Activated CD4-positive, alpha-beta T cell treated with anti-CD3 and anti-CD28 coated beads for 36 hours (primary cell): ENCODE measurements at regions not wholly inside any gene's neighbourhood (a gene's known extent, or its start where the extent isn't known, plus 50 kb on each side); places are given as distances from the start of the nearest gene placed in this dataset.
"Not testable (repeated sequence)": the region's sequence is repeated elsewhere in the genome, so short reads cannot be mapped to it uniquely, and the experiment has no call there.

ENCODE experiments used
- ATAC-seq: fragments of 200-7000 bp; cut with Tn5 transposase; one replicate; pipeline ENCODE4 v1.10.0; 2021; ENCODE audit warnings: mild to moderate bottlenecking, moderate library complexity
- CTCF ChIA-PET: fragments of 350-600 bp; sonication (Branson Sonifier 250); formaldehyde crosslinking; loops from one replicate; lab custom pipeline; 2021; ENCODE audit warnings: antibody characterized with exemption; lab: Charles Lee
- POLR2A ChIA-PET: fragments of 350-600 bp; sonication (Branson Sonifier 250); formaldehyde crosslinking; loops from one replicate; lab custom pipeline; 2021; ENCODE audit warnings: antibody characterized with exemption, inconsistent platforms; lab: Charles Lee
- DNase-seq: peaks from one replicate; pipeline ENCODE4 v3.0.0-alpha.2; 2020
- H3K27ac Mint-ChIP-seq: one replicate; pipeline ENCODE4 v1.8.0; 2021; ENCODE audit warnings: mixed read lengths
- H3K27me3 Mint-ChIP-seq: one replicate; pipeline ENCODE4 v1.8.0; 2021; ENCODE audit warnings: mixed read lengths
- H3K36me3 Mint-ChIP-seq: one replicate; pipeline ENCODE4 v1.8.0; 2021; ENCODE audit warnings: low read depth, mixed read lengths
- H3K4me1 Mint-ChIP-seq: one replicate; pipeline ENCODE4 v1.8.0; 2021; ENCODE audit warnings: mixed read lengths
- H3K4me3 Mint-ChIP-seq: one replicate; pipeline ENCODE4 v1.8.0; 2021; ENCODE audit warnings: mild to moderate bottlenecking, moderate library complexity, mixed read lengths
- H3K9me3 Mint-ChIP-seq: one replicate; pipeline ENCODE4 v1.8.0; 2021; ENCODE audit warnings: low read depth, mixed read lengths
- intact Hi-C, 2 experiments: fragments of 100-400 bp; cut with DNase I in 1 of 2; cut with micrococcal nuclease in 1 of 2; formaldehyde crosslinking; loops; one replicate each; pipeline versions ENCODE4 v1.14.2 to v1.15.1; 2022 to 2024; cut with DNase I, micrococcal nuclease

DNA sequence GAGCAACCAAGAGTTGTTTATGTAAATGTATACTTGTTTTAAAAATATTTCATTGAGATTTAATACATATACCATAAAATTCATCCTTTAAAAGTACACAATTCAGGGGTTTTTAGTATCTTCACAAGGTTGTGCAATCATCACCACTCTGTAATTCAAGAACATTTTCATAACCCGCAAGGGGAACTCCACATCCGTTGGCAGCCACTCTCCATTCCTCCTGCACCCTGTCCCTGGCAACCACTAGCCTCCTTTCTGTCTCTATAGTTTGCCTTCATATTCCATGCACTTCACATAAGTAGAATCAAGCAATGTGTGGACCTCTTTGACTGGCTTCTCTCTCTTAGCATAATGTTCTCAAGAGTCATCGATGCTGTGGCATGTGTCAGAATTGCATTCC lies 104.2 kb upstream of the PDE10A start:
- H3K27ac Mint-ChIP-seq = no peak overlapping the region
- CTCF ChIA-PET = no interaction called here
- H3K9me3 Mint-ChIP-seq = peaks cover 2% of the 10 kb centered on the region
- intact Hi-C loops = no loop called here
- H3K4me1 Mint-ChIP-seq = no peaks in the 10 kb centered on the region
- no peaks in the 10 kb centered on the region for H3K27me3 Mint-ChIP-seq
- H3K4me3 Mint-ChIP-seq = no peak overlapping the region
- POLR2A ChIA-PET = no interaction called here
- no peaks in the 10 kb centered on the region for H3K36me3 Mint-ChIP-seq
- ATAC-seq (no peak), DNase-seq (no peak)

DNA sequence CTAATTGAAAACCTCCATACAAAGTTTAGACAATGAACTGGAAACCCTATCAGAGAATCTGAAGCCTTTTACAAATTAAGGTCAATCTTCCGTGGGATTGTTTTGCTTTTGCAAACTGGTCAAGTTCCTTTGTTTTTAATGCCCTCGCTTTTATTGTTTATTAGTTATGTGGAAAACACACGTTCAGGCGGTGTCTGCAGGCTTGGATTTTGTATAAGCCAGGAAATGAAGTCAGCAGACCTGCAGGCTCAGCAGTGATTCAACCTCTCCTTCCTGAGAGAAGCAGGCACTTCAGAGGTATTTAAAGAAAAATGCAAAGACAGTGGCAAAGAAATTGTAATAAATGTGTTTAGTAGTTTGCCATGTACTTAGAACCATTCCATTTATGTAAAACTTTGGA lies 103.4 kb upstream of the PDE10A start:
- CTCF ChIA-PET = no interaction called here
- POLR2A ChIA-PET = no interaction called here

DNA sequence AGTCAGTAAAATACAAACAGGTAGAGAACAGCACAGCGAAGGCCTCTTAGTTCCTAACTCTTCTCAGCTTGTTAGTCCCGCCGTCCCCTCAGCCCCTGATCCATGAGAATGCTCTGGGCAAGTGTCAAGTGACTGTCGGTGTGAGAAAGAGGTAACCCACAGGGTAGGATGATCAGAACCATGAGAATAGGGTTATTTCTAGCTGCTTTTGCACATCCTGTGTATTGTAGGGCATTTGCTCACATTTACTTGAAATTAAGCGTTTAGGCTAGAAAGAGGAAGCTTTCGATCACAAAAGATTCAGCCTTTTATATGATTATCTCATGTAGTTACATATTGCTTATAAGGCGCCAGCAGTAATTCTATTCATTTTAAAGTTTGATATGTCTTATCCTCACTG lies 103.0 kb upstream of the PDE10A start:
- POLR2A ChIA-PET = no interaction called here
- no peak overlapping the region for H3K4me3 Mint-ChIP-seq
- peaks cover 5% of the 10 kb centered on the region for H3K9me3 Mint-ChIP-seq
- no peak for ATAC-seq
- CTCF ChIA-PET = no interaction called here
- intact Hi-C loops = no loop called here
- H3K27me3 Mint-ChIP-seq = no peaks in the 10 kb centered on the region
- no peaks in the 10 kb centered on the region for H3K4me1 Mint-ChIP-seq
- H3K36me3 Mint-ChIP-seq = no peaks in the 10 kb centered on the region
- H3K27ac Mint-ChIP-seq = no peak overlapping the region
- DNase-seq = no peak

More for the DNA sequence above, 103.4 kb upstream of the PDE10A start:
- Mint-ChIP-seq H3K4me3 (no peak overlapping the region), H3K27ac (no peak overlapping the region), H3K9me3 (peaks cover 5% of the 10 kb centered on the region), H3K4me1 (no peaks in the 10 kb centered on the region), H3K27me3 (no peaks in the 10 kb centered on the region), H3K36me3 (no peaks in the 10 kb centered on the region)
- intact Hi-C loops = no loop called here
- DNase-seq (no peak), ATAC-seq (no peak)

DNA sequence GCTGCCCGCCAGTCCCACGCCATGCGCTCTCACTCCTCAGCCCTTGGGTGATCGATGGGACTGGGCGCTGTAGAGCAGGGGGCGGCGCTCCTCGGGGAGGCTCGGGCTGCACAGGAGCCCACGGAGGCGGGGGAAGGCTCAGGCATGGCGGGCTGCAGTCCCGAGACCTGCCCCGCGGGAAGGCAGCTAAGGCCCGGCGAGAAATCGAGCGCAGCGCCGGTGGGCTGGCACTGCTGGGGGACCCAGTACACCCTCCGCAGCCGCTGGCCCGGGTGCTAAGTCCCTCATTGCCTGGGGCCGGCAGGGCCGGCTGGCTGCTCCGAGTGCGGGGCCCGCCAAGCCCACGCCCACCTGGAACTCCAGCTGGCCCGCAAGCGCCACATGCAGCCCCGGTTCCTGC lies 102.2 kb upstream of the PDE10A start:
- CTCF ChIA-PET, H3K4me3 Mint-ChIP-seq: not testable (repeated sequence)

DNA sequence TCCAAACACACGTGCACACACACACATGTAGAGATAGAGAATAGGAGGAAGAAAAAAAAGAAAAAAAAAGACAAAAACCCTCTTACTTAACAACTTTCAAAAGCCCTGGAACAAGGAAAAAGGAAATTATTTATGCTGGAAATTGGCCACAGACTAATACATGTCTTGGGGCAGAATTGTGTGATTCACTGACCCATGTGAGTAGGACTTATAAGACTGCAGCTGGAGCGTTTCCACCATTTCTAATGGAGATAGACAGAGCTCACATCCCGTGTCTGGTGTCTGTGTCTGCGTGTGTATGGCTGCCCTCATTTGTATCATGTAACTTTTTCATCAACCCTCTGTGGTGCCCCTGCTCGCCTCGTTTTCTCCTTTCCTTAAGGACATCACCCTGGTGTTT lies 99.8 kb upstream of the PDE10A start:
- intact Hi-C loops = no loop called here
- no peak overlapping the region for H3K4me3 Mint-ChIP-seq
- no peaks in the 10 kb centered on the region for H3K27me3 Mint-ChIP-seq
- POLR2A ChIA-PET = no interaction called here
- H3K27ac Mint-ChIP-seq = no peak overlapping the region
- DNase-seq = no peak
- H3K36me3 Mint-ChIP-seq = no peaks in the 10 kb centered on the region
- H3K4me1 Mint-ChIP-seq = no peaks in the 10 kb centered on the region
- no peak for ATAC-seq
- CTCF ChIA-PET = no interaction called here
- H3K9me3 Mint-ChIP-seq = peaks cover 5% of the 10 kb centered on the region

More for the DNA sequence above, 102.2 kb upstream of the PDE10A start:
- POLR2A ChIA-PET, DNase-seq, H3K27ac Mint-ChIP-seq, intact Hi-C loops, ATAC-seq, H3K9me3 Mint-ChIP-seq, H3K36me3 Mint-ChIP-seq, H3K27me3 Mint-ChIP-seq, H3K4me1 Mint-ChIP-seq: not testable (repeated sequence)

GRCh38 chr6:165762125-165762524 lies 99.1 kb upstream of the PDE10A start:
- Mint-ChIP-seq H3K4me1 (no peaks in the 10 kb centered on the region), H3K36me3 (no peaks in the 10 kb centered on the region), H3K9me3 (peaks cover 5% of the 10 kb centered on the region), H3K27me3 (no peaks in the 10 kb centered on the region), H3K4me3 (no peak overlapping the region), H3K27ac (no peak overlapping the region)
- intact Hi-C loops = no loop called here
- CTCF ChIA-PET = no interaction called here
- ATAC-seq = no peak
- no peak for DNase-seq
- POLR2A ChIA-PET = no interaction called here

DNA sequence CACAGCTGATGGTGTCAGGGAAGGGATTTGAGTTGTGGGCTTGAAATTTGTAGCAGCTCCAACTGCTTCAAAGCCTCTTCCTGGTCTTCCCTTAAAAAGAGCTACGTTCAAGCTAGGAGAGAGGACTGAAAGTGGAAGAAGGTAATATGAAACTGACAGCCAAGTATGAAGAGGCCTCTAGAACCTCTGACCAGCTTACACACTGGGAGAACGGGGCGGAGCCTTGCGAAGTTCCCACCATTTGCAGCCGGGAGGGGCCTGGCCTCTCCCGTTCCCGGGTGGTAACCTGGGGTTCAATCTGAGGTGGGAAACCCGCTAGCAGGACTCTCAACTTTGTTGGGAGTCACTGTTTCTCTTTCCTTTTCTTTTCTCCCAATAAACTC lies 97.8 kb upstream of the PDE10A start:
- H3K4me3 Mint-ChIP-seq = no peak overlapping the region
- intact Hi-C loops = no loop called here
- ChIA-PET POLR2A (no interaction called here), CTCF (no interaction called here)
- H3K4me1 Mint-ChIP-seq = no peaks in the 10 kb centered on the region
- DNase-seq = no peak
- no peaks in the 10 kb centered on the region for H3K36me3 Mint-ChIP-seq
- no peaks in the 10 kb centered on the region for H3K27me3 Mint-ChIP-seq
- ATAC-seq = no peak
- no peak overlapping the region for H3K27ac Mint-ChIP-seq
- H3K9me3 Mint-ChIP-seq = peaks cover 5% of the 10 kb centered on the region

- POLR2A ChIA-PET = no interaction called here
- Mint-ChIP-seq H3K36me3 (no peaks in the 10 kb centered on the region), H3K27me3 (peaks cover 3% of the 10 kb centered on the region), H3K4me3 (no peak overlapping the region), H3K9me3 (peaks cover 5% of the 10 kb centered on the region), H3K4me1 (no peaks in the 10 kb centered on the region), H3K27ac (no peak overlapping the region)
- no peak for DNase-seq
- CTCF ChIA-PET = no interaction called here
- intact Hi-C loops = no loop called here
- ATAC-seq = no peak
Measured at GRCh38 chr6:165760126-165760802, 97.2 kb upstream of the PDE10A start.

- H3K36me3 Mint-ChIP-seq = no peaks in the 10 kb centered on the region
- no peak overlapping the region for H3K27ac Mint-ChIP-seq
- ChIA-PET POLR2A (no interaction called here), CTCF (no interaction called here)
- H3K27me3 Mint-ChIP-seq = peaks cover 3% of the 10 kb centered on the region
- ATAC-seq (no peak), DNase-seq (no peak)
- no peak overlapping the region for H3K4me3 Mint-ChIP-seq
- H3K9me3 Mint-ChIP-seq = peaks cover 5% of the 10 kb centered on the region
- H3K4me1 Mint-ChIP-seq = no peaks in the 10 kb centered on the region
- intact Hi-C loops = no loop called here
Measured at GRCh38 chr6:165758441-165758840, 95.4 kb upstream of the PDE10A start.

- peaks cover 3% of the 10 kb centered on the region for H3K27me3 Mint-ChIP-seq
- ATAC-seq = no peak
Measured at GRCh38 chr6:165755583-165755982, 92.5 kb upstream of the PDE10A start.

DNA sequence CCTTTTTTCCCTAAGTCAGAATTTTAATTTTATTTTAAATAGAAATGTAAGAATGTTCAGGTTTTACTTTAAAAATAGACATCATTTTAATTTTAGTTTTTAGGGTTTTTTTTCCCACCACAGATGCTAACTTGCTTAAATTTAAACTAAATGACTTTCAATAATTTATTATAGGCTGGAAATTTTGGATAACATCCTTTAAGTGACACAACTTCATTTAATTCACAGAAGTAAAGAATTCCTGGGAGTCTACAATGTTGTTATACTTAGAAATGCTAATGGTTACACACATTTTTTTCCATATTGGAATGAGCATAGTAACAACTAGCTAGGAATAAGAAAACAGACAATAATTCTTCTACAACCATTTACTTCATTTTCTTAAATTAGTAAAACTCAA lies 90.5 kb upstream of the PDE10A start:
- no peak for DNase-seq
- Mint-ChIP-seq H3K27me3 (peaks cover 5% of the 10 kb centered on the region), H3K4me1 (no peaks in the 10 kb centered on the region), H3K27ac (no peak overlapping the region), H3K9me3 (peaks cover 6% of the 10 kb centered on the region), H3K36me3 (no peaks in the 10 kb centered on the region), H3K4me3 (no peak overlapping the region)
- ChIA-PET POLR2A (no interaction called here), CTCF (no interaction called here)
- intact Hi-C loops = no loop called here
- no peak for ATAC-seq

More at GRCh38 chr6:165755583-165755982, 92.5 kb upstream of the PDE10A start:
- ChIA-PET POLR2A (no interaction called here), CTCF (interaction anchor here (0.6 kb wide), 1 partner anchor 798 kb away, joined by 3 read pairs; no protein-coding TSS in a partner anchor)
- intact Hi-C loops = no loop called here
- Mint-ChIP-seq H3K4me1 (no peaks in the 10 kb centered on the region), H3K4me3 (no peak overlapping the region), H3K27ac (no peak overlapping the region), H3K36me3 (no peaks in the 10 kb centered on the region), H3K9me3 (no peaks in the 10 kb centered on the region)
- no peak for DNase-seq

- peaks cover 6% of the 10 kb centered on the region for H3K9me3 Mint-ChIP-seq
- H3K4me3 Mint-ChIP-seq = no peak overlapping the region
- H3K27me3 Mint-ChIP-seq = peaks cover 5% of the 10 kb centered on the region
- ATAC-seq (no peak), DNase-seq (no peak)
- no peaks in the 10 kb centered on the region for H3K4me1 Mint-ChIP-seq
- no peaks in the 10 kb centered on the region for H3K36me3 Mint-ChIP-seq
- POLR2A ChIA-PET = no interaction called here
- H3K27ac Mint-ChIP-seq = no peak overlapping the region
- CTCF ChIA-PET = no interaction called here
- intact Hi-C loops = no loop called here
Measured at GRCh38 chr6:165752451-165752850, 89.4 kb upstream of the PDE10A start.
